Gastrocnemius medialis (tissue), 4 donors: ENCODE measurements at regions not wholly inside any gene's neighbourhood (a gene's known extent, or its start where the extent isn't known, plus 50 kb on each side); places are given as distances from the start of the nearest gene placed in this dataset.

Experiments used
- ATAC-seq, 2 donors: fragments of 150-250 bp; one replicate each; pipeline ENCODE4 v1.9.1; 2016
- DNase-seq, 2 donors: peaks; one replicate each; pipeline ENCODE4 v3.0.0-alpha.2; 2019
- H3K27ac ChIP-seq, 4 donors: fragments of 200-600 bp; sonication (generic); 1 replicate in 1 of 4; 2 replicates in 3 of 4; pipeline ENCODE4 v1.5.1; 2016 to 2018; ENCODE audit warnings: mild to moderate bottlenecking in 2 of 4, moderate library complexity in 1 of 4
- H3K27me3 ChIP-seq, 3 donors: fragments of 200-600 bp; sonication (generic) in 2 of 3; 1 replicate in 1 of 3; 2 replicates in 2 of 3; pipeline versions ENCODE4 v1.5.1 to v1.6.0; 2016 to 2019; ENCODE audit warnings: mild to moderate bottlenecking in 1 of 3, moderate library complexity in 1 of 3
- H3K36me3 ChIP-seq, 2 donors: fragments of 200-600 bp; sonication (generic) in 1 of 2; one replicate each; pipeline ENCODE4 v1.5.1; 2017 to 2018
- H3K4me1 ChIP-seq, 2 donors: fragments of 200-600 bp; sonication (generic) in 1 of 2; one replicate each; pipeline ENCODE4 v1.5.1; 2016 to 2017; ENCODE audit warnings: mild to moderate bottlenecking in 2 of 2
- H3K4me3 ChIP-seq, 4 donors: fragments of 200-600 bp; sonication (generic) in 3 of 4; 1 replicate in 1 of 4; 2 replicates in 3 of 4; pipeline ENCODE4 v1.5.1; 2016 to 2019; ENCODE audit warnings: mild to moderate bottlenecking in 2 of 4
- H3K9me3 ChIP-seq, 3 donors: fragments of 200-600 bp; sonication (generic) in 2 of 3; 1 replicate in 1 of 3; 2 replicates in 2 of 3; pipeline ENCODE4 v1.5.1; 2016 to 2019
- CTCF ChIP-seq, 5 experiments: fragments of 450-650 bp in 3 of 5; fragments of 200-600 bp in 2 of 5; sonication (generic) in 2 of 5; IDR thresholded peaks in 4 of 5; conservative IDR thresholded peaks in 1 of 5; 1 replicate in 4 of 5; 2 replicates in 1 of 5; pipeline ENCODE4 v1.5.1; 2016 to 2019; ENCODE audit warnings: antibody characterized with exemption in 5 of 5, mild to moderate bottlenecking in 3 of 5, moderate library complexity in 3 of 5
- POLR2A ChIP-seq, 2 donors: fragments of 450-650 bp; IDR thresholded peaks; one replicate each; pipeline ENCODE4 v1.6.1; 2017; ENCODE audit warnings: antibody characterized with exemption in 2 of 2, mild to moderate bottlenecking in 2 of 2, moderate library complexity in 2 of 2
- in situ Hi-C, 4 donors: fragments of 200-750 bp; cut with MboI; loops; one replicate each; pipeline versions ENCODE4 v1.15.0 to v1.8.0; 2017; ENCODE audit warnings: low sequenced_read_pairs in 4 of 4
- intact Hi-C: fragments of 100-400 bp; cut with DNase I; formaldehyde crosslinking; loops from one replicate; pipeline ENCODE4 v1.15.1; 2023; ENCODE audit warnings: low total_unique reads

- H3K4me1 ChIP-seq: no peaks in the 10 kb centered on the region
- H3K27ac ChIP-seq: no peak overlapping the region
- intact Hi-C loops (no loop called here), in situ Hi-C loops (no loop called here)
- ATAC-seq (no peak), DNase-seq (no peak)
- H3K4me3 ChIP-seq: no peak overlapping the region
- no peaks in the 10 kb centered on the region for H3K36me3 ChIP-seq
- no peaks in the 10 kb centered on the region for H3K9me3 ChIP-seq
- no peaks in the 10 kb centered on the region for H3K27me3 ChIP-seq
- TF ChIP-seq CTCF (IDR thresholded peaks at IDR 0.05 in 4 of 5, conservative IDR thresholded peaks at IDR 0.05 in 1 of 5) (no peak), POLR2A (IDR thresholded peaks at IDR 0.05) (no peak)
These were observed 425.5 kb downstream of the RFC3 start for GRCh38 chr13:34243403-34243802.

GRCh38 chr13:34246511-34246910 lies 428.6 kb downstream of the RFC3 start:
- in situ Hi-C loops (no loop called here), intact Hi-C loops (no loop called here)
- H3K4me3 ChIP-seq: no peak overlapping the region
- ATAC-seq (no peak), DNase-seq (no peak)
- H3K27me3 ChIP-seq: no peaks in the 10 kb centered on the region
- TF ChIP-seq POLR2A (IDR thresholded peaks at IDR 0.05) (no peak), CTCF (IDR thresholded peaks at IDR 0.05 in 4 of 5, conservative IDR thresholded peaks at IDR 0.05 in 1 of 5) (no peak)
- H3K27ac ChIP-seq: no peak overlapping the region
- no peaks in the 10 kb centered on the region for H3K36me3 ChIP-seq
- H3K4me1 ChIP-seq: no peaks in the 10 kb centered on the region
- no peaks in the 10 kb centered on the region for H3K9me3 ChIP-seq

GRCh38 chr13:34247596-34247995 lies 429.6 kb downstream of the RFC3 start:
- Histone ChIP-seq H3K4me3 (no peak overlapping the region), H3K9me3 (no peaks in the 10 kb centered on the region), H3K4me1 (no peaks in the 10 kb centered on the region), H3K27ac (no peak overlapping the region), H3K27me3 (no peaks in the 10 kb centered on the region), H3K36me3 (no peaks in the 10 kb centered on the region)
- intact Hi-C loops: no loop called here
- ATAC-seq (no peak), DNase-seq (no peak)
- no peak for TF ChIP-seq CTCF (IDR thresholded peaks at IDR 0.05 in 4 of 5, conservative IDR thresholded peaks at IDR 0.05 in 1 of 5)
- no peak for TF ChIP-seq POLR2A (IDR thresholded peaks at IDR 0.05)
- in situ Hi-C loops: no loop called here

GRCh38 chr13:34249546-34250039 lies 431.6 kb downstream of the RFC3 start:
- intact Hi-C loops: no loop called here
- ATAC-seq: no peak
- Histone ChIP-seq H3K36me3 (no peaks in the 10 kb centered on the region), H3K4me3 (no peak overlapping the region), H3K27me3 (no peaks in the 10 kb centered on the region), H3K27ac (no peak overlapping the region), H3K9me3 (no peaks in the 10 kb centered on the region), H3K4me1 (no peaks in the 10 kb centered on the region)
- TF ChIP-seq POLR2A (IDR thresholded peaks at IDR 0.05) (no peak), CTCF (IDR thresholded peaks at IDR 0.05 in 4 of 5, conservative IDR thresholded peaks at IDR 0.05 in 1 of 5) (no peak)
- in situ Hi-C loops: no loop called here
- DNase-seq: no peak

GRCh38 chr13:34250151-34250670 lies 432.3 kb downstream of the RFC3 start:
- Histone ChIP-seq H3K4me1 (no peaks in the 10 kb centered on the region), H3K36me3 (no peaks in the 10 kb centered on the region), H3K9me3 (no peaks in the 10 kb centered on the region), H3K27me3 (no peaks in the 10 kb centered on the region), H3K27ac (no peak overlapping the region), H3K4me3 (no peak overlapping the region)
- TF ChIP-seq CTCF (IDR thresholded peaks at IDR 0.05 in 4 of 5, conservative IDR thresholded peaks at IDR 0.05 in 1 of 5): no peak
- no peak for TF ChIP-seq POLR2A (IDR thresholded peaks at IDR 0.05)
- in situ Hi-C loops: no loop called here
- ATAC-seq (no peak), DNase-seq (no peak)
- intact Hi-C loops: no loop called here
